ENCODE measurements at regions not wholly inside any gene's neighbourhood (a gene's known extent, or its start where the extent isn't known, plus 50 kb on each side); places are given as distances from the start of the nearest gene placed in this dataset.

DNA sequence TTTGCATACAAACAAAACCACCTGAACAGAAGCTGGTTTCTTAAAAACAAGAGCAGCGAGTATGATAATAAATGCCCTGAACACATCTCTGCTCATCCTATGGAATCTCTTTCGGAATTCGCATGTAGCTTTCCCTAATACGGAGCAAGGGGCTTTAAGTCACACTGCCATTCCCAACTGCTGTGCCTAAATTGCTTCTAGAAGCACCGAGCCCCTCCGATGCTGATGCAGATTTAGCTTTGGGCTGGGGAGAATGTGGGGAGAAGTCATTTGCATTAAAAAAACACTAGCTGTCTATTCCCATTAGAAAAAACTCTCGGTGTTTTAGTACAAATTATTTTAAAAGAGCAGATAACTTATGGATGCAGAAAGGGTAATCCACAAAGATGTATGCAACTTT is 76.9 kb downstream of the CD83 start:
- TF ChIP-seq, protein P1, sequence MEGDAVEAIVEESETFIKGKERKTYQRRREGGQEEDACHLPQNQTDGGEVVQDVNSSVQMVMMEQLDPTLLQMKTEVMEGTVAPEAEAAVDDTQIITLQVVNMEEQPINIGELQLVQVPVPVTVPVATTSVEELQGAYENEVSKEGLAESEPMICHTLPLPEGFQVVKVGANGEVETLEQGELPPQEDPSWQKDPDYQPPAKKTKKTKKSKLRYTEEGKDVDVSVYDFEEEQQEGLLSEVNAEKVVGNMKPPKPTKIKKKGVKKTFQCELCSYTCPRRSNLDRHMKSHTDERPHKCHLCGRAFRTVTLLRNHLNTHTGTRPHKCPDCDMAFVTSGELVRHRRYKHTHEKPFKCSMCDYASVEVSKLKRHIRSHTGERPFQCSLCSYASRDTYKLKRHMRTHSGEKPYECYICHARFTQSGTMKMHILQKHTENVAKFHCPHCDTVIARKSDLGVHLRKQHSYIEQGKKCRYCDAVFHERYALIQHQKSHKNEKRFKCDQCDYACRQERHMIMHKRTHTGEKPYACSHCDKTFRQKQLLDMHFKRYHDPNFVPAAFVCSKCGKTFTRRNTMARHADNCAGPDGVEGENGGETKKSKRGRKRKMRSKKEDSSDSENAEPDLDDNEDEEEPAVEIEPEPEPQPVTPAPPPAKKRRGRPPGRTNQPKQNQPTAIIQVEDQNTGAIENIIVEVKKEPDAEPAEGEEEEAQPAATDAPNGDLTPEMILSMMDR (IDR thresholded peaks at IDR 0.05; ENCODE audit: insufficient read depth, low read length, poor library complexity, severe bottlenecking), result no peak
- TF ChIP-seq EZH2phosphoT487 (conservative IDR thresholded peaks at IDR 0.05; ENCODE audit: low read length), result no peak
